Osteocyte (in vitro differentiated cells): ENCODE measurements at regions not wholly inside any gene's neighbourhood (a gene's known extent, or its start where the extent isn't known, plus 50 kb on each side); places are given as distances from the start of the nearest gene placed in this dataset.

Source experiments
- DNase-seq: peaks from one replicate; pipeline ENCODE4 v3.0.0; 2021; ENCODE audit warnings: mixed read lengths; ENCODE audit not compliant: unreplicated experiment; ENCODE audit errors: extremely low spot score
- H3K27ac Mint-ChIP-seq: one replicate; pipeline ENCODE4 v1.8.0; 2021; ENCODE audit warnings: mild to moderate bottlenecking, mixed read lengths; ENCODE audit not compliant: unreplicated experiment
- H3K27me3 Mint-ChIP-seq: one replicate; pipeline ENCODE4 v1.8.0; 2021; ENCODE audit warnings: mixed read lengths; ENCODE audit not compliant: unreplicated experiment
- H3K36me3 Mint-ChIP-seq: one replicate; pipeline ENCODE4 v1.8.0; 2021; ENCODE audit warnings: mixed read lengths; ENCODE audit not compliant: unreplicated experiment
- H3K4me1 Mint-ChIP-seq: one replicate; pipeline ENCODE4 v1.8.0; 2021; ENCODE audit warnings: mixed read lengths; ENCODE audit not compliant: unreplicated experiment
- H3K4me3 Mint-ChIP-seq: one replicate; pipeline ENCODE4 v1.8.0; 2021; ENCODE audit warnings: mild to moderate bottlenecking, moderate library complexity, mixed read lengths; ENCODE audit not compliant: unreplicated experiment
- H3K9me3 Mint-ChIP-seq: one replicate; pipeline ENCODE4 v1.8.0; 2021; ENCODE audit warnings: mixed read lengths; ENCODE audit not compliant: unreplicated experiment
- TF ChIP-seq, protein P1 (sequence below): fragments of 200-600 bp; sonication (generic); IDR thresholded peaks from 2 replicates; pipeline ENCODE4 v1.5.0; 2021; ENCODE audit warnings: antibody characterized with exemption, mild to moderate bottlenecking, moderate library complexity

DNA sequence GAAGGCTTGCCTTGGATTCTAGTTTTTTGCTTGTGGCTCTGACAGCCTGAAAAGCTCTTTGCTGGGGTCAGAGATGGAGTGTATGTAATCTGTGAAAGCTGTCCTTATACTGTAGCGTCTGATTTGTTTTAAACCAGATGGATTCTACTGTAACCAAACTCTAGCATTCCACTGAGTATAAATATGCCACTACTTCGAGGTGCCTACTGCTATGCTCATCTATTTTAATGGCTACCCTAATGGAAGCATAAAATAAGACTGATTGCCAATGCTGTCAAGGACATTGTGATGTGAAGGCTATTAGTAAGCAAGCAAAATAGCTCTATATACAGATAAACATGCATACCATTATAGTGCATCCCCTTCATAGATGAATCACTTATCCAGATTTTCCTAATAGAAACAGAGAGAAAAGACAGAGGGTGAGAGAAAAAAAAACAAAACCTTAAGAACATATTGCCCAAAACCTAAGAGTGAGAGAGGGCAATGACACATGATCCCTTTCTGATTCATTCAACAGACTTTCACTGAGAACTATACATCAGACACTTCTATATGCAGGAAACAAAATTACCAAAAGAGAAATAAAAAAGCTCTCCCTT is 1025.8 kb upstream of the LCORL start:
- no peak overlapping the region for H3K27ac Mint-ChIP-seq
- TF ChIP-seq, protein P1, sequence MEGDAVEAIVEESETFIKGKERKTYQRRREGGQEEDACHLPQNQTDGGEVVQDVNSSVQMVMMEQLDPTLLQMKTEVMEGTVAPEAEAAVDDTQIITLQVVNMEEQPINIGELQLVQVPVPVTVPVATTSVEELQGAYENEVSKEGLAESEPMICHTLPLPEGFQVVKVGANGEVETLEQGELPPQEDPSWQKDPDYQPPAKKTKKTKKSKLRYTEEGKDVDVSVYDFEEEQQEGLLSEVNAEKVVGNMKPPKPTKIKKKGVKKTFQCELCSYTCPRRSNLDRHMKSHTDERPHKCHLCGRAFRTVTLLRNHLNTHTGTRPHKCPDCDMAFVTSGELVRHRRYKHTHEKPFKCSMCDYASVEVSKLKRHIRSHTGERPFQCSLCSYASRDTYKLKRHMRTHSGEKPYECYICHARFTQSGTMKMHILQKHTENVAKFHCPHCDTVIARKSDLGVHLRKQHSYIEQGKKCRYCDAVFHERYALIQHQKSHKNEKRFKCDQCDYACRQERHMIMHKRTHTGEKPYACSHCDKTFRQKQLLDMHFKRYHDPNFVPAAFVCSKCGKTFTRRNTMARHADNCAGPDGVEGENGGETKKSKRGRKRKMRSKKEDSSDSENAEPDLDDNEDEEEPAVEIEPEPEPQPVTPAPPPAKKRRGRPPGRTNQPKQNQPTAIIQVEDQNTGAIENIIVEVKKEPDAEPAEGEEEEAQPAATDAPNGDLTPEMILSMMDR, result no peak
- H3K4me3 Mint-ChIP-seq, result no peak overlapping the region
- peaks cover 3% of the 10 kb centered on the region for H3K4me1 Mint-ChIP-seq
- no peaks in the 10 kb centered on the region for H3K36me3 Mint-ChIP-seq
- no peak for DNase-seq
- peaks cover 5% of the 10 kb centered on the region for H3K27me3 Mint-ChIP-seq
- no peaks in the 10 kb centered on the region for H3K9me3 Mint-ChIP-seq

GRCh38 chr4:19039816-19040215 is 1018.3 kb upstream of the LCORL start:
- Mint-ChIP-seq H3K4me1 (peaks cover 2% of the 10 kb centered on the region), H3K4me3 (no peak overlapping the region), H3K36me3 (no peaks in the 10 kb centered on the region), H3K27ac (no peak overlapping the region), H3K9me3 (no peaks in the 10 kb centered on the region), H3K27me3 (no peaks in the 10 kb centered on the region)
- TF ChIP-seq, protein P1, result no peak
- DNase-seq, result no peak

DNA sequence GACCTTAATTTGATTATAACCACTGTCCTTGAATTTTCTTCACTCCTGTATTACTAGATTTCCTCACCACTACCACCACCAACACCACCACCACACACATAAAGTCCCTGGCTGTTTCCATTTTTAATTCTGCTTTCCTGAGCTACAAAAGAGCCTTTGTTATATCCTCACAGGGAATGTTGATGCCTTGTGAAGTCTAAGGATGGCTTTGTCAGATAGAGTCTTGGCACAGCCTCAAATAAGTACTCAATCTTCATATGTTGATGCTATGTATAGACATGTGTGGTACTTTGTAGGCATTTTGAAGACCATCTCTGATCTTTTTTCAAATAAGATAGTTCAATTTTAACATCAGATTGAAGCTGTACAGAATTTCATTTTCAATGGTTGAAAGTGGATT is 1016.7 kb upstream of the LCORL start:
- Mint-ChIP-seq H3K4me3 (no peak overlapping the region), H3K9me3 (no peaks in the 10 kb centered on the region), H3K4me1 (peaks cover 18% of the 10 kb centered on the region), H3K27ac (no peak overlapping the region), H3K27me3 (no peaks in the 10 kb centered on the region), H3K36me3 (no peaks in the 10 kb centered on the region)
- DNase-seq, result no peak
- TF ChIP-seq, protein P1, result no peak

DNA sequence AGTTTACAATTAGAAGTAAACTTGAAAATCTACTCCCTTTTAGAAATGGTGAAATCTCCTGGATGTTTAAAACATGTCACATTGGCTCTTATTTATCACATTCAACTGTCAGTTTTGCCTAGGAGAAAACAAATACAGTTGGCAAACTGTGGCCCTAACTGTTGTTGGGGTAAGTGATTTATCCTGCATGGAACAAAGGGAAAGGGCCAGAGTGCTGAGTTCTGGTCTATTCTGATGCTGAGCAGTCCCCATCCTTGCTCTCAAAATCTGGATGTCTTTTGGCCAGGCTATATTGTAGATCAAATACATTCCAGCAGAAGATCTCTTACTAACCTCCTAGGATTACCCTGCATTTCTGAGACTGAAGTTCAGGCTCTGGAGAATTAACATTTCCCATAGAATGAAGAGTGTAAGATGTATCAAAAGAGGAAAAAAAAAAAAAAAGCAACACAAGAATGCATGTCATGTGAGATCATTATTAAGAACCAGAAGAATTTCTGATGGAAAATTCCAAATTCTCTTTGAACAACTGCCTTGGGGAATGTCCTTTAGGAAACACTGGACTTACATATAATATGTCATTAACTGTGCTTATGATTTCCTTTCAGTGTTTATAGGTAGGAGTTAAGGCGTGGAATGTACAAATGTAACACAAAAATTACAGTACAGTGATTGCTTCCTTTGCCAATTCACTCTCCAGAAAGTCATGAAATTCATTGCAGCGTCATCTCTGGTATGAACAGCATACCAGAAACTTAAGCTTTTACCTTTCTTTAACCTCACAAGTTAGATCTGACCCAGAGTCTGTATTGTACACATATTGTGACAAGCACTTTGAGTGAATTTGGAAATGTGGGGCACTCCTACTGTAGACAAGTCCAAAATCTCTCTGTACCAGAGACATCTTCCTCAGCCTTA is 1012.5 kb upstream of the LCORL start:
- peaks cover 31% of the 10 kb centered on the region for H3K4me1 Mint-ChIP-seq
- H3K27me3 Mint-ChIP-seq, result no peaks in the 10 kb centered on the region
- no peaks in the 10 kb centered on the region for H3K36me3 Mint-ChIP-seq
- H3K9me3 Mint-ChIP-seq, result no peaks in the 10 kb centered on the region
- H3K27ac Mint-ChIP-seq, result peak overlapping the region; percentile 56
- no peak overlapping the region for H3K4me3 Mint-ChIP-seq
- TF ChIP-seq, protein P1, result no peak
- no peak for DNase-seq

GRCh38 chr4:19030536-19030935 is 1009.0 kb upstream of the LCORL start:
- no peak overlapping the region for H3K27ac Mint-ChIP-seq
- H3K4me1 Mint-ChIP-seq, result peaks cover 31% of the 10 kb centered on the region
- H3K36me3 Mint-ChIP-seq, result no peaks in the 10 kb centered on the region
- no peaks in the 10 kb centered on the region for H3K27me3 Mint-ChIP-seq
- H3K4me3 Mint-ChIP-seq, result no peak overlapping the region
- TF ChIP-seq, protein P1, result no peak
- no peak for DNase-seq
- H3K9me3 Mint-ChIP-seq, result no peaks in the 10 kb centered on the region
